Hepatocyte (in vitro differentiated cells): ENCODE measurements at regions not wholly inside any gene's neighbourhood (a gene's known extent, or its start where the extent isn't known, plus 50 kb on each side); places are given as distances from the start of the nearest gene placed in this dataset.

ENCODE experiments used
- DNase-seq: peaks from one replicate; pipeline ENCODE4 v3.0.0-alpha.2; 2016; ENCODE audit warnings: low spot score
- H2AFZ ChIP-seq: fragments of 200-600 bp; sonication (generic); 2 replicates; pipeline ENCODE4 v1.6.0; 2016; ENCODE audit warnings: antibody characterized with exemption, mild to moderate bottlenecking
- H3K27ac ChIP-seq: fragments of 200-600 bp; sonication (generic); 2 replicates; pipeline ENCODE4 v1.5.1; 2016; ENCODE audit warnings: mild to moderate bottlenecking
- H3K27me3 ChIP-seq: fragments of 200-600 bp; sonication (generic); 2 replicates; pipeline ENCODE4 v1.6.1; 2016
- H3K36me3 ChIP-seq: fragments of 200-600 bp; sonication (generic); replicated peaks from 2 replicates; pipeline ENCODE4 v1.5.1; 2016; ENCODE audit warnings: low read depth; ENCODE audit not compliant: insufficient read depth
- H3K4me1 ChIP-seq: fragments of 200-600 bp; sonication (generic); 2 replicates; pipeline ENCODE4 v1.5.1; 2016; ENCODE audit warnings: mild to moderate bottlenecking, moderate library complexity; ENCODE audit not compliant: insufficient read depth
- H3K4me2 ChIP-seq: fragments of 200-600 bp; sonication (generic); 2 replicates; pipeline ENCODE4 v1.6.0; 2016
- H3K4me3 ChIP-seq: fragments of 200-600 bp; sonication (generic); 2 replicates; pipeline ENCODE4 v1.5.1; 2016; ENCODE audit warnings: mild to moderate bottlenecking
- H3K79me2 ChIP-seq: fragments of 200-600 bp; sonication (generic); 2 replicates; pipeline ENCODE4 v1.6.0; 2017; ENCODE audit warnings: mild to moderate bottlenecking
- H3K9me2 ChIP-seq: fragments of 200-600 bp; sonication (generic); replicated peaks from 2 replicates; pipeline ENCODE4 v1.6.0; 2017; ENCODE audit warnings: mild to moderate bottlenecking; ENCODE audit not compliant: insufficient read depth
- H3K9me3 ChIP-seq: fragments of 200-600 bp; sonication (generic); 2 replicates; pipeline ENCODE4 v1.5.1; 2016; ENCODE audit warnings: low read depth, mild to moderate bottlenecking
- H4K20me1 ChIP-seq: fragments of 200-600 bp; sonication (generic); 2 replicates; pipeline ENCODE4 v1.6.0; 2016; ENCODE audit warnings: mild to moderate bottlenecking; ENCODE audit not compliant: insufficient read depth, poor library complexity, severe bottlenecking
- EZH2 ChIP-seq: fragments of 200-600 bp; sonication (generic); IDR thresholded peaks from 2 replicates; pipeline ENCODE4 v1.6.1; 2016; ENCODE audit warnings: antibody characterized with exemption, mild to moderate bottlenecking, borderline replicate concordance
- EZH2phosphoT487 ChIP-seq: fragments of 200-600 bp; sonication (generic); IDR thresholded peaks from one replicate; pipeline ENCODE4 v1.6.1; 2018; ENCODE audit warnings: antibody characterized with exemption, mild to moderate bottlenecking, low read depth, moderate library complexity; ENCODE audit not compliant: unreplicated experiment, severe bottlenecking
- WGBS: methylation state at CpG from one replicate; pipeline ENCODE4 v1.1.6; 2016; ENCODE audit warnings: low lambda C conversion rate; ENCODE audit errors: missing lambda C conversion rate; 5-methylcytosine and 5-hydroxymethylcytosine counted together
- TF ChIP-seq, protein P1 (sequence below): fragments of 200-600 bp; sonication (generic); IDR thresholded peaks from 2 replicates; pipeline ENCODE4 v1.5.1; 2016; ENCODE audit warnings: antibody characterized with exemption, mild to moderate bottlenecking; ENCODE audit not compliant: poor library complexity

DNA sequence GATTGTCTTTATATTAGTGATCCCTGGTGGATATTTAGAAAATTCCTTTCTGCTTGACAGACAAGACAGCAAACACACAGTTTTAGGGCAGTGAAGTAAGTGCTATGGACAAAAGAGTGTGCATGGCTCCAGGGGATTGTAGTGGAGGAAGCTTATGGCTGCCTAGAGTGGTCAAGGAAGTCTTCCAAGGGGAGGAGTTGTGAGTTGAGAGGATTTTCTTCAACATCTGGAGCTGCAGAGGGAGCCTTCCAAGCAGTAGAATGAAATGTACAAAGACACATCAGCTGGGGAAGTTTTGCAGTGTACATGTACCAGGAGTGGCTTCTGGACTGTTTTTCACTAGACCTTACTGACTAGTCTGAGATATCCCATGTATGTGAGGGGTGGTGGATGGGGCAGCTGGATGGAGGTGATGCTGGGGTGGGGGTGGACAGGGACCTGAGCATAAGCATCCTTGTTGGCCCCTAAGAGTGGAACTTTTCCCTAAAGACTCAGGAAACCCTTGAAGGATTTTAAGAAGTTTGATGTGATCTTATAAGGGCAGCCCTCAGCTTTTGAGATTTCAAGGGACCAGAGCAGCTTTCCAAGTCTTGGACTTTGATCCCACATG, 160.5 kb upstream of the TAPT1 start:
- H3K4me3 ChIP-seq = no peak overlapping the region
- no peaks in the 10 kb centered on the region for H3K4me1 ChIP-seq
- DNase-seq = no peak
- no peak overlapping the region for H3K4me2 ChIP-seq
- no peak overlapping the region for H2AFZ ChIP-seq
- H3K36me3 ChIP-seq = no peaks in the 10 kb centered on the region
- H3K9me3 ChIP-seq = no peaks in the 10 kb centered on the region
- no peak overlapping the region for H3K27ac ChIP-seq
- H3K27me3 ChIP-seq = peaks cover 7% of the 10 kb centered on the region
- no peaks in the 10 kb centered on the region for H3K9me2 ChIP-seq
- H3K79me2 ChIP-seq = no peaks in the 10 kb centered on the region
- H4K20me1 ChIP-seq = no peaks in the 10 kb centered on the region
- TF ChIP-seq, protein P1, sequence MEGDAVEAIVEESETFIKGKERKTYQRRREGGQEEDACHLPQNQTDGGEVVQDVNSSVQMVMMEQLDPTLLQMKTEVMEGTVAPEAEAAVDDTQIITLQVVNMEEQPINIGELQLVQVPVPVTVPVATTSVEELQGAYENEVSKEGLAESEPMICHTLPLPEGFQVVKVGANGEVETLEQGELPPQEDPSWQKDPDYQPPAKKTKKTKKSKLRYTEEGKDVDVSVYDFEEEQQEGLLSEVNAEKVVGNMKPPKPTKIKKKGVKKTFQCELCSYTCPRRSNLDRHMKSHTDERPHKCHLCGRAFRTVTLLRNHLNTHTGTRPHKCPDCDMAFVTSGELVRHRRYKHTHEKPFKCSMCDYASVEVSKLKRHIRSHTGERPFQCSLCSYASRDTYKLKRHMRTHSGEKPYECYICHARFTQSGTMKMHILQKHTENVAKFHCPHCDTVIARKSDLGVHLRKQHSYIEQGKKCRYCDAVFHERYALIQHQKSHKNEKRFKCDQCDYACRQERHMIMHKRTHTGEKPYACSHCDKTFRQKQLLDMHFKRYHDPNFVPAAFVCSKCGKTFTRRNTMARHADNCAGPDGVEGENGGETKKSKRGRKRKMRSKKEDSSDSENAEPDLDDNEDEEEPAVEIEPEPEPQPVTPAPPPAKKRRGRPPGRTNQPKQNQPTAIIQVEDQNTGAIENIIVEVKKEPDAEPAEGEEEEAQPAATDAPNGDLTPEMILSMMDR = no peak
- TF ChIP-seq EZH2phosphoT487 (no peak), EZH2 (no peak)

- Histone ChIP-seq H3K79me2 (no peaks in the 10 kb centered on the region), H2AFZ (no peak overlapping the region), H3K9me3 (no peaks in the 10 kb centered on the region), H4K20me1 (no peaks in the 10 kb centered on the region), H3K27ac (no peak overlapping the region), H3K4me3 (no peak overlapping the region), H3K36me3 (no peaks in the 10 kb centered on the region), H3K4me2 (no peak overlapping the region), H3K4me1 (no peaks in the 10 kb centered on the region), H3K27me3 (no peaks in the 10 kb centered on the region), H3K9me2 (no peaks in the 10 kb centered on the region)
- TF ChIP-seq EZH2 = no peak
- TF ChIP-seq, protein P1 = no peak
- WGBS = 56% methylated on average over 6 of the region's 6 CpGs
- DNase-seq = no peak
Observed at GRCh38 chr4:16384576-16384975, 158.3 kb upstream of the TAPT1 start.

DNA sequence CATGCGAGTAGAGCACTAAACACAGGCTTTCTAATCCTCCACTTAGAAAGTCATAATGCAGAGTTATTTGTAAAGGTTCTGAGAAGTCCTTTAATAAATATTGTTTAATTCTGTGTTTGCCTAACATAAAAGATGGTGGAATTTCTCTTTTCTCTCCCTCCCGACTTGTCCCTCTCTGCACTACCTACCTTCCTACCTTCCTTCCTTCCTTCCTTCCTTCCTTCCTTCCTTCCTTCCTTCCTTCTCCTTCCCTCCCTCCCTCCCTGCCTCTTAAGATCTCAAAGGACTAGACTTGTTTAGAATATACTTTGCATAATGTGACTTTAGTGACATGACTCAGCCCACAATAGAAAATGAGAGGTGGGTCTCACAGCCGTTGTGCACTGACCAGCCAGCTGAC, 156.3 kb upstream of the TAPT1 start:
- TF ChIP-seq EZH2 = no peak
- TF ChIP-seq EZH2phosphoT487 = no peak
- TF ChIP-seq, protein P1 = no peak
- Histone ChIP-seq H4K20me1 (no peaks in the 10 kb centered on the region), H3K9me3 (no peaks in the 10 kb centered on the region), H3K36me3 (no peaks in the 10 kb centered on the region), H3K9me2 (no peaks in the 10 kb centered on the region), H3K79me2 (no peaks in the 10 kb centered on the region), H3K4me2 (no peak overlapping the region), H3K27me3 (no peaks in the 10 kb centered on the region), H3K27ac (no peak overlapping the region), H3K4me3 (no peak overlapping the region), H2AFZ (no peak overlapping the region), H3K4me1 (no peaks in the 10 kb centered on the region)
- 73% methylated on average over 2 of the region's 3 CpGs for WGBS
- DNase-seq = no peak

DNA sequence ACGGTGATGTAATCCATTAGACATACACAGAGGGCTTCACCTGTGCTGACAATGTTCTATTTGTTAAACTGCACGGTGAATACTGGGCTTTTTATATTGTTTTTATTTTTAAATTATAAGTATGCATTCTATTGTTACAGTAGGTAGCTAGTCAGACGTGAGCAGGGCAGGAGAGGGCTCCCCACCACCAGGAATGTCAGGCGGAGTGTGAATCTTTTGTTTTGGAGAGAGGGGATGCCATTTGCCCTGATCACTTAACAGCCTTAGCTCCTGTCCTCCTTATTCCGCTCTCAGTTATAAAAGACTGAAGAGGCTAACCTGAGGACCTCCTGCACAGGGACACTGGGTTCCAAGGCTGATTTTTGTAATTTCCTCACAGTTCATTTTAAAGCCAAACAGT, 151.6 kb upstream of the TAPT1 start:
- no peak overlapping the region for H3K27ac ChIP-seq
- 74% methylated on average over 5 of the region's 5 CpGs for WGBS
- H3K79me2 ChIP-seq = no peaks in the 10 kb centered on the region
- no peak for DNase-seq
- no peak overlapping the region for H3K4me3 ChIP-seq
- H3K9me2 ChIP-seq = no peaks in the 10 kb centered on the region
- H3K36me3 ChIP-seq = no peaks in the 10 kb centered on the region
- H4K20me1 ChIP-seq = no peaks in the 10 kb centered on the region
- no peak overlapping the region for H3K4me2 ChIP-seq
- TF ChIP-seq EZH2phosphoT487 = no peak
- TF ChIP-seq EZH2 = no peak
- TF ChIP-seq, protein P1 = no peak
- H3K27me3 ChIP-seq = no peaks in the 10 kb centered on the region
- no peak overlapping the region for H2AFZ ChIP-seq
- H3K9me3 ChIP-seq = no peaks in the 10 kb centered on the region
- no peaks in the 10 kb centered on the region for H3K4me1 ChIP-seq
